ENCODE measurements at regions not wholly inside any gene's neighbourhood (a gene's known extent, or its start where the extent isn't known, plus 50 kb on each side); places are given as distances from the start of the nearest gene placed in this dataset.
A peak's percentile ranks its signal among the peaks of the same experiment; 100 is the strongest.

DNA sequence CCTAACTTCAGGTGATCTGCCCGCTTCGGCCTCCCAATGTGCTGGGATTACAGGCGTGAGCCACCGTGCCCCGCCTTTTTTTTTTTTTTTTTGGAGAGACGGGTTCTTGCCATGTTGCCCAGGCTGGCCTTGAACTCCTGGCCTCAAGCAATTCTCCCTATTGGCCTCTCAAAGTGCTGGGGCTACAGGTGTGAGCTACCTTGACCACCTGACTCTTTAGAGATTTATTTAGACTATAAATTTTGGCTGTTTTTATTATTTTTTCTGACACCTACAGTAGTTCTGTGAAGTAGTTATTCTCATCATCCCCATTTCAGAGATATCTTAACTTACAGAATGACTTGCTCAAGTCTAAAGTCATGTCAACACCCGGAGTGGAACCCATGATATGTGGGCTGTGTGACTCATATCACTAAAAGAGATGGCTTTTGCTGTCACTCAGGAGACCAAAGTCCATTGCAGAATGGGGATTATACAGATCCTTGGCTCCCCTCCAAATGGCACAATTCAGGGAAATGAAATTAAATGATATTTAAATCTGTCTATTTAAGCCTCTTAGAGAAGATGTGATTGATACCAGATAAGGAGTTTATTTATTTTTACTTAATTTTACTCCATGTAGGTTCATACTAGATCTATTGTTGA, 93.2 kb downstream of the CTH start:
- ChIA-PET CTCF (ENCODE audit: low intra/inter-chr PET ratio) (no interaction called here), POLR2A (no interaction called here)
- FAIRE-seq = peak; percentile 88
- Histone ChIP-seq H3K27me3 (ENCODE audit: control insufficient read depth in 2 of 2, insufficient read depth in 2 of 2, low read length in 2 of 2) (no peaks in the 10 kb centered on the region; a peak in 1 of 5 replicates), H3K4me2 (ENCODE audit: insufficient read depth, low read length) (no peak overlapping the region), H3K9me3 (replicated peaks; ENCODE audit: control insufficient read depth, insufficient read depth, low read depth, low read length) (no peaks in the 10 kb centered on the region), H2AFZ (ENCODE audit: low read depth, low read length) (no peak overlapping the region), H3K36me3 (ENCODE audit: control insufficient read depth, insufficient read depth, low read length) (no peaks in the 10 kb centered on the region), H3K79me2 (ENCODE audit: control insufficient read depth, insufficient read depth, low read length) (no peaks in the 10 kb centered on the region), H3K9ac (ENCODE audit: insufficient read depth in 1 of 2, low read depth in 2 of 2, low read length in 2 of 2) (no peak overlapping the region), H4K20me1 (replicated peaks; ENCODE audit: control insufficient read depth, insufficient read depth, low read length) (no peaks in the 10 kb centered on the region), H3K4me1 (replicated peaks in 1 of 2; ENCODE audit: control insufficient read depth in 2 of 2, insufficient read depth in 2 of 2, low read length in 2 of 2) (no peaks in the 10 kb centered on the region), H3K9me1 (ENCODE audit: control insufficient read depth, insufficient read depth, low read length) (no peaks in the 10 kb centered on the region), H3K27ac (ENCODE audit: extremely low read depth, low read depth, low read length) (no peak overlapping the region), H3K4me3 (no peak overlapping the region)
- intact Hi-C loops (cut with micrococcal nuclease) (no loop called here), in situ Hi-C loops (cut with MboI) (no loop called here)
- WGBS (ENCODE audit: insufficient coverage, low coverage, missing lambda C conversion rate) = 2% methylated on average over 6 of the region's 7 CpGs
- DNase-seq (ENCODE audit: extremely low read depth in 1 of 4, low spot score in 3 of 4) = peak; percentile 21 to 77 (median 44)
- no TSS peak for BruUV-seq (replicated peaks)
- ATAC-seq = peak; percentile 86
- TF ChIP-seq CBFA2T2 (conservative IDR thresholded peaks at IDR 0.05) (0 out of 2 replicates have a peak, but pooled peaks have one; percentile 10), SPI1 (IDR thresholded peaks at IDR 0.05; ENCODE audit: borderline replicate concordance, low read depth, low read length) (no peak), ATF1 (CRISPR knock-in tag; IDR thresholded peaks at IDR 0.05) (no peak), ATF1 (tag; IDR thresholded peaks at IDR 0.05) (no peak), CHD2 (IDR thresholded peaks at IDR 0.05; ENCODE audit: low read depth, low read length) (no peak), SIN3A (IDR thresholded peaks at IDR 0.05; ENCODE audit: borderline replicate concordance in 2 of 2, control insufficient read depth in 1 of 2, low read depth in 2 of 2, low read length in 2 of 2) (no peak)
- TF ChIP-seq, protein P1, sequence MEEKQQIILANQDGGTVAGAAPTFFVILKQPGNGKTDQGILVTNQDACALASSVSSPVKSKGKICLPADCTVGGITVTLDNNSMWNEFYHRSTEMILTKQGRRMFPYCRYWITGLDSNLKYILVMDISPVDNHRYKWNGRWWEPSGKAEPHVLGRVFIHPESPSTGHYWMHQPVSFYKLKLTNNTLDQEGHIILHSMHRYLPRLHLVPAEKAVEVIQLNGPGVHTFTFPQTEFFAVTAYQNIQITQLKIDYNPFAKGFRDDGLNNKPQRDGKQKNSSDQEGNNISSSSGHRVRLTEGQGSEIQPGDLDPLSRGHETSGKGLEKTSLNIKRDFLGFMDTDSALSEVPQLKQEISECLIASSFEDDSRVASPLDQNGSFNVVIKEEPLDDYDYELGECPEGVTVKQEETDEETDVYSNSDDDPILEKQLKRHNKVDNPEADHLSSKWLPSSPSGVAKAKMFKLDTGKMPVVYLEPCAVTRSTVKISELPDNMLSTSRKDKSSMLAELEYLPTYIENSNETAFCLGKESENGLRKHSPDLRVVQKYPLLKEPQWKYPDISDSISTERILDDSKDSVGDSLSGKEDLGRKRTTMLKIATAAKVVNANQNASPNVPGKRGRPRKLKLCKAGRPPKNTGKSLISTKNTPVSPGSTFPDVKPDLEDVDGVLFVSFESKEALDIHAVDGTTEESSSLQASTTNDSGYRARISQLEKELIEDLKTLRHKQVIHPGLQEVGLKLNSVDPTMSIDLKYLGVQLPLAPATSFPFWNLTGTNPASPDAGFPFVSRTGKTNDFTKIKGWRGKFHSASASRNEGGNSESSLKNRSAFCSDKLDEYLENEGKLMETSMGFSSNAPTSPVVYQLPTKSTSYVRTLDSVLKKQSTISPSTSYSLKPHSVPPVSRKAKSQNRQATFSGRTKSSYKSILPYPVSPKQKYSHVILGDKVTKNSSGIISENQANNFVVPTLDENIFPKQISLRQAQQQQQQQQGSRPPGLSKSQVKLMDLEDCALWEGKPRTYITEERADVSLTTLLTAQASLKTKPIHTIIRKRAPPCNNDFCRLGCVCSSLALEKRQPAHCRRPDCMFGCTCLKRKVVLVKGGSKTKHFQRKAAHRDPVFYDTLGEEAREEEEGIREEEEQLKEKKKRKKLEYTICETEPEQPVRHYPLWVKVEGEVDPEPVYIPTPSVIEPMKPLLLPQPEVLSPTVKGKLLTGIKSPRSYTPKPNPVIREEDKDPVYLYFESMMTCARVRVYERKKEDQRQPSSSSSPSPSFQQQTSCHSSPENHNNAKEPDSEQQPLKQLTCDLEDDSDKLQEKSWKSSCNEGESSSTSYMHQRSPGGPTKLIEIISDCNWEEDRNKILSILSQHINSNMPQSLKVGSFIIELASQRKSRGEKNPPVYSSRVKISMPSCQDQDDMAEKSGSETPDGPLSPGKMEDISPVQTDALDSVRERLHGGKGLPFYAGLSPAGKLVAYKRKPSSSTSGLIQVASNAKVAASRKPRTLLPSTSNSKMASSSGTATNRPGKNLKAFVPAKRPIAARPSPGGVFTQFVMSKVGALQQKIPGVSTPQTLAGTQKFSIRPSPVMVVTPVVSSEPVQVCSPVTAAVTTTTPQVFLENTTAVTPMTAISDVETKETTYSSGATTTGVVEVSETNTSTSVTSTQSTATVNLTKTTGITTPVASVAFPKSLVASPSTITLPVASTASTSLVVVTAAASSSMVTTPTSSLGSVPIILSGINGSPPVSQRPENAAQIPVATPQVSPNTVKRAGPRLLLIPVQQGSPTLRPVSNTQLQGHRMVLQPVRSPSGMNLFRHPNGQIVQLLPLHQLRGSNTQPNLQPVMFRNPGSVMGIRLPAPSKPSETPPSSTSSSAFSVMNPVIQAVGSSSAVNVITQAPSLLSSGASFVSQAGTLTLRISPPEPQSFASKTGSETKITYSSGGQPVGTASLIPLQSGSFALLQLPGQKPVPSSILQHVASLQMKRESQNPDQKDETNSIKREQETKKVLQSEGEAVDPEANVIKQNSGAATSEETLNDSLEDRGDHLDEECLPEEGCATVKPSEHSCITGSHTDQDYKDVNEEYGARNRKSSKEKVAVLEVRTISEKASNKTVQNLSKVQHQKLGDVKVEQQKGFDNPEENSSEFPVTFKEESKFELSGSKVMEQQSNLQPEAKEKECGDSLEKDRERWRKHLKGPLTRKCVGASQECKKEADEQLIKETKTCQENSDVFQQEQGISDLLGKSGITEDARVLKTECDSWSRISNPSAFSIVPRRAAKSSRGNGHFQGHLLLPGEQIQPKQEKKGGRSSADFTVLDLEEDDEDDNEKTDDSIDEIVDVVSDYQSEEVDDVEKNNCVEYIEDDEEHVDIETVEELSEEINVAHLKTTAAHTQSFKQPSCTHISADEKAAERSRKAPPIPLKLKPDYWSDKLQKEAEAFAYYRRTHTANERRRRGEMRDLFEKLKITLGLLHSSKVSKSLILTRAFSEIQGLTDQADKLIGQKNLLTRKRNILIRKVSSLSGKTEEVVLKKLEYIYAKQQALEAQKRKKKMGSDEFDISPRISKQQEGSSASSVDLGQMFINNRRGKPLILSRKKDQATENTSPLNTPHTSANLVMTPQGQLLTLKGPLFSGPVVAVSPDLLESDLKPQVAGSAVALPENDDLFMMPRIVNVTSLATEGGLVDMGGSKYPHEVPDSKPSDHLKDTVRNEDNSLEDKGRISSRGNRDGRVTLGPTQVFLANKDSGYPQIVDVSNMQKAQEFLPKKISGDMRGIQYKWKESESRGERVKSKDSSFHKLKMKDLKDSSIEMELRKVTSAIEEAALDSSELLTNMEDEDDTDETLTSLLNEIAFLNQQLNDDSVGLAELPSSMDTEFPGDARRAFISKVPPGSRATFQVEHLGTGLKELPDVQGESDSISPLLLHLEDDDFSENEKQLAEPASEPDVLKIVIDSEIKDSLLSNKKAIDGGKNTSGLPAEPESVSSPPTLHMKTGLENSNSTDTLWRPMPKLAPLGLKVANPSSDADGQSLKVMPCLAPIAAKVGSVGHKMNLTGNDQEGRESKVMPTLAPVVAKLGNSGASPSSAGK (IDR thresholded peaks at IDR 0.05) = no peak

Data from K562 (cell line).